HCT116 (cell line): ENCODE measurements at regions not wholly inside any gene's neighbourhood (a gene's known extent, or its start where the extent isn't known, plus 50 kb on each side); places are given as distances from the start of the nearest gene placed in this dataset.

Experiments used
- ATAC-seq: fragments of 200-7000 bp; cut with Tn5 transposase; 2 replicates; pipeline ENCODE4 v1.9.1; 2020; ENCODE audit warnings: mild to moderate bottlenecking, moderate library complexity
- BruUV-seq: library from RNA; stranded (reverse); fragments of 400-500 nt; replicated peaks from 2 replicates; lab custom pipeline; 2021; lab: Mats Ljungman, UMichigan
- CTCF ChIA-PET: fragments of 300-600 bp; sonication (Branson Sonifier 250); formaldehyde crosslinking; loops from one replicate; lab custom pipeline; 2021; ENCODE audit warnings: antibody characterized with exemption; lab: Charles Lee
- POLR2A ChIA-PET: fragments of 300-600, 350-600 bp; sonication (Branson Sonifier 250); formaldehyde crosslinking; loops from one replicate; lab custom pipeline; 2021; ENCODE audit warnings: antibody characterized with exemption; lab: Charles Lee
- RAD21 ChIA-PET, 2 experiments: fragments of 300-600 bp; sonication (Branson Sonifier 250); formaldehyde crosslinking; loops; one replicate each; lab custom pipeline; 2023; ENCODE audit warnings: low total read pairs in 2 of 2; ENCODE audit not compliant: uncharacterized antibody in 2 of 2, unreplicated experiment in 2 of 2, low non-redundant PET in 1 of 2; lab: Charles Lee
- DNase-seq: peaks from one replicate; pipeline ENCODE4 v3.0.0-alpha.2; 2010; ENCODE audit warnings: low read depth, low spot score
- H2AFZ ChIP-seq: fragments of 200-600 bp; shearing (Covaris generic), sonication (generic); 2 replicates; pipeline ENCODE4 v1.6.1; 2017; ENCODE audit warnings: low read depth, mixed run types, mixed read lengths, antibody characterized with exemption, low read length; ENCODE audit not compliant: poor library complexity, severe bottlenecking
- H3K27ac ChIP-seq: 2 replicates; pipeline ENCODE4 v1.5.1; 2012; ENCODE audit warnings: low read depth, low read length
- H3K27me3 ChIP-seq: fragments of 200-600 bp; sonication (generic); 2 replicates; pipeline ENCODE4 v1.6.1; 2016; ENCODE audit warnings: mixed run types, low read length, mixed read lengths; ENCODE audit not compliant: insufficient read depth
- H3K36me3 ChIP-seq, 2 experiments: fragments of 200-500 bp in 1 of 2; fragments of 200-600 bp in 1 of 2; sonication (Bioruptor generic) in 1 of 2; sonication (generic) in 1 of 2; 2 replicates each; pipeline versions ENCODE4 v1.5.1 to v1.6.1; 2014 to 2016; ENCODE audit warnings: low read length in 2 of 2, inconsistent platforms in 1 of 2, mixed read lengths in 1 of 2, mixed run types in 1 of 2; ENCODE audit not compliant: insufficient read depth in 2 of 2, control insufficient read depth in 1 of 2
- H3K4me1 ChIP-seq, 2 experiments: fragments of 200-600 bp in 1 of 2; sonication (generic) in 1 of 2; 2 replicates each; pipeline versions ENCODE4 v1.5.1 to v1.6.1; 2012 to 2017; ENCODE audit warnings: low read length in 2 of 2, inconsistent platforms in 1 of 2, mild to moderate bottlenecking in 1 of 2, mixed read lengths in 1 of 2, mixed run types in 1 of 2, moderate library complexity in 1 of 2; ENCODE audit not compliant: insufficient read depth in 2 of 2, control insufficient read depth in 1 of 2
- H3K4me2 ChIP-seq: fragments of 200-600 bp; sonication (generic); 2 replicates; pipeline ENCODE4 v1.6.1; 2017; ENCODE audit warnings: mixed run types, low read length, mixed read lengths
- H3K4me3 ChIP-seq, 2 experiments: fragments of 200-600 bp in 1 of 2; sonication (generic) in 1 of 2; replicated peaks in 1 of 2; 2 replicates each; pipeline ENCODE4 v1.5.1; 2011 to 2016; ENCODE audit warnings: low read length in 2 of 2, control low read depth in 1 of 2, low read depth in 1 of 2, mild to moderate bottlenecking in 1 of 2, mixed read lengths in 1 of 2, mixed run types in 1 of 2
- H3K79me2 ChIP-seq: fragments of 200-600 bp; sonication (generic); 2 replicates; pipeline ENCODE4 v1.6.1; 2017; ENCODE audit warnings: mild to moderate bottlenecking, mixed run types, low read length, moderate library complexity, mixed read lengths; ENCODE audit not compliant: insufficient read depth
- H3K9ac ChIP-seq: fragments of 200-600 bp; sonication (generic); 2 replicates; pipeline ENCODE4 v1.6.1; 2016; ENCODE audit warnings: low read length, mixed read lengths
- H3K9me2 ChIP-seq: fragments of 200-600 bp; sonication (generic), shearing (Covaris generic); 2 replicates; pipeline ENCODE4 v1.6.1; 2017; ENCODE audit warnings: mixed run types, mild to moderate bottlenecking, moderate library complexity; ENCODE audit not compliant: insufficient read depth
- H3K9me3 ChIP-seq, 2 experiments: fragments of 200-500 bp in 1 of 2; fragments of 200-600 bp in 1 of 2; sonication (Bioruptor generic) in 1 of 2; sonication (generic) in 1 of 2; 2 replicates each; pipeline ENCODE4 v1.6.1; 2014 to 2017; ENCODE audit warnings: low read length in 2 of 2, mixed read lengths in 2 of 2, inconsistent platforms in 1 of 2, low read depth in 1 of 2, mild to moderate bottlenecking in 1 of 2, mixed run types in 1 of 2, moderate library complexity in 1 of 2; ENCODE audit not compliant: control insufficient read depth in 1 of 2, insufficient read depth in 1 of 2
- H4K20me1 ChIP-seq: fragments of 200-600 bp; sonication (generic), shearing (Covaris generic); 2 replicates; pipeline ENCODE4 v1.6.1; 2017; ENCODE audit warnings: mixed run types, mild to moderate bottlenecking, moderate library complexity; ENCODE audit not compliant: insufficient read depth
- ATF3 ChIP-seq: IDR thresholded peaks from 2 replicates; pipeline ENCODE4 v1.6.1; 2012
- CEBPB ChIP-seq: IDR thresholded peaks from 2 replicates; pipeline ENCODE4 v1.6.1; 2012; ENCODE audit warnings: low read depth
- ELF1 ChIP-seq: IDR thresholded peaks from 2 replicates; pipeline ENCODE4 v1.6.1; 2012; ENCODE audit warnings: low read depth, borderline replicate concordance
- EZH2 ChIP-seq: fragments of 200-600 bp; sonication (generic); IDR thresholded peaks from 2 replicates; pipeline ENCODE4 v1.6.1; 2017; ENCODE audit warnings: antibody characterized with exemption, mixed run types
- EZH2phosphoT487 ChIP-seq: fragments of 200-600 bp; IDR thresholded peaks from 2 replicates; pipeline ENCODE4 v1.6.1; 2018; ENCODE audit warnings: antibody characterized with exemption, borderline replicate concordance
- FOSL1 ChIP-seq: IDR thresholded peaks from 2 replicates; pipeline ENCODE4 v1.6.1; 2012; ENCODE audit warnings: low read depth
- JUND ChIP-seq: IDR thresholded peaks from 2 replicates; pipeline ENCODE4 v1.6.1; 2012
- POLR2AphosphoS5 ChIP-seq: IDR thresholded peaks from 2 replicates; pipeline ENCODE4 v1.6.1; 2011; ENCODE audit warnings: mild to moderate bottlenecking, low read depth, low read length, moderate library complexity
- RAD21 ChIP-seq: IDR thresholded peaks from 2 replicates; pipeline ENCODE4 v1.6.1; 2012; ENCODE audit warnings: low read depth, mild to moderate bottlenecking
- REST ChIP-seq: IDR thresholded peaks from 2 replicates; pipeline ENCODE4 v1.6.1; 2012; ENCODE audit warnings: low read depth
- SIN3A ChIP-seq: IDR thresholded peaks from 2 replicates; pipeline ENCODE4 v1.6.1; 2012; ENCODE audit warnings: low read depth
- SRF ChIP-seq: IDR thresholded peaks from 2 replicates; pipeline ENCODE4 v1.6.1; 2012; ENCODE audit warnings: low read depth
- TCF7L2 ChIP-seq: IDR thresholded peaks from 2 replicates; pipeline ENCODE4 v1.7.0; 2011; ENCODE audit warnings: borderline replicate concordance, inconsistent platforms; ENCODE audit not compliant: insufficient read depth, insufficient read length; ENCODE audit errors: extremely low read depth
- YY1 ChIP-seq: IDR thresholded peaks from 2 replicates; pipeline ENCODE4 v1.6.1; 2011; ENCODE audit warnings: low read length, low read depth, moderate library complexity, mild to moderate bottlenecking; ENCODE audit not compliant: insufficient replicate concordance; ENCODE audit errors: extremely low read depth
- ZBTB33 ChIP-seq: IDR thresholded peaks from 2 replicates; pipeline ENCODE4 v1.6.1; 2011; ENCODE audit warnings: mild to moderate bottlenecking, low read length, moderate library complexity; ENCODE audit not compliant: insufficient replicate concordance; ENCODE audit errors: extremely low read depth
- ZFX ChIP-seq: fragments of 450-650 bp; IDR thresholded peaks from 2 replicates; pipeline ENCODE4 v1.6.1; 2017
- ZNF274 ChIP-seq: fragments of 200-500 bp; sonication (Bioruptor generic); IDR thresholded peaks from 2 replicates; pipeline ENCODE4 v1.6.1; 2014; ENCODE audit warnings: mild to moderate bottlenecking, low read depth, low read length, inconsistent platforms
- intact Hi-C: fragments of 100-400 bp; cut with micrococcal nuclease; formaldehyde crosslinking; loops from 2 replicates; pipeline ENCODE4 v1.10.0; 2022

- Histone ChIP-seq H3K79me2 (no peaks in the 10 kb centered on the region), H3K4me1 (no peaks in the 10 kb centered on the region), H3K9me2 (no peaks in the 10 kb centered on the region), H3K4me2 (no peak overlapping the region), H4K20me1 (no peaks in the 10 kb centered on the region), H3K27me3 (no peaks in the 10 kb centered on the region; the same call in none of the 2 replicates), H3K9me3 (no peaks in the 10 kb centered on the region), H3K36me3 (no peaks in the 10 kb centered on the region), H2AFZ (no peak overlapping the region), H3K4me3 (no peak overlapping the region), H3K9ac (no peak overlapping the region), H3K27ac (no peak overlapping the region)
- no peak for ATAC-seq
- ChIA-PET RAD21 (no interaction called here), CTCF (no interaction called here), POLR2A (no interaction called here)
- intact Hi-C loops: loop anchor here (5.0 kb wide), 1 partner anchor 506 kb away; no protein-coding TSS in a partner anchor
- no TSS peak for BruUV-seq
- DNase-seq: no peak
- TF ChIP-seq FOSL1 (no peak), POLR2AphosphoS5 (no peak), REST (no peak), ZBTB33 (no peak), ZNF274 (no peak), EZH2 (no peak), CEBPB (no peak), SIN3A (no peak), ZFX (no peak), TCF7L2 (no peak), YY1 (no peak), ELF1 (no peak), ATF3 (no peak), RAD21 (no peak), JUND (no peak), EZH2phosphoT487 (no peak), SRF (no peak)
Observed at GRCh38 chr12:107308310-107308709, 215.0 kb upstream of the CRY1 start.
